22Rv1 (cell line): ENCODE measurements at regions not wholly inside any gene's neighbourhood (a gene's known extent, or its start where the extent isn't known, plus 50 kb on each side); places are given as distances from the start of the nearest gene placed in this dataset.

Experiments used
- CTCF ChIP-seq: fragments of 450-650 bp; IDR thresholded peaks from 2 replicates; pipeline ENCODE4 v1.5.1; 2017; ENCODE audit warnings: mild to moderate bottlenecking
- ZFX ChIP-seq: fragments of 450-650 bp; IDR thresholded peaks from 2 replicates; pipeline ENCODE4 v1.6.1; 2017; ENCODE audit warnings: antibody characterized with exemption, borderline replicate concordance

- no peak for TF ChIP-seq CTCF
- TF ChIP-seq ZFX: no peak
These were observed 1323.8 kb downstream of the UQCRFS1 start for GRCh38 chr19:27889156-27889555.
